ENCODE measurements at regions not wholly inside any gene's neighbourhood (a gene's known extent, or its start where the extent isn't known, plus 50 kb on each side); places are given as distances from the start of the nearest gene placed in this dataset.

DNA sequence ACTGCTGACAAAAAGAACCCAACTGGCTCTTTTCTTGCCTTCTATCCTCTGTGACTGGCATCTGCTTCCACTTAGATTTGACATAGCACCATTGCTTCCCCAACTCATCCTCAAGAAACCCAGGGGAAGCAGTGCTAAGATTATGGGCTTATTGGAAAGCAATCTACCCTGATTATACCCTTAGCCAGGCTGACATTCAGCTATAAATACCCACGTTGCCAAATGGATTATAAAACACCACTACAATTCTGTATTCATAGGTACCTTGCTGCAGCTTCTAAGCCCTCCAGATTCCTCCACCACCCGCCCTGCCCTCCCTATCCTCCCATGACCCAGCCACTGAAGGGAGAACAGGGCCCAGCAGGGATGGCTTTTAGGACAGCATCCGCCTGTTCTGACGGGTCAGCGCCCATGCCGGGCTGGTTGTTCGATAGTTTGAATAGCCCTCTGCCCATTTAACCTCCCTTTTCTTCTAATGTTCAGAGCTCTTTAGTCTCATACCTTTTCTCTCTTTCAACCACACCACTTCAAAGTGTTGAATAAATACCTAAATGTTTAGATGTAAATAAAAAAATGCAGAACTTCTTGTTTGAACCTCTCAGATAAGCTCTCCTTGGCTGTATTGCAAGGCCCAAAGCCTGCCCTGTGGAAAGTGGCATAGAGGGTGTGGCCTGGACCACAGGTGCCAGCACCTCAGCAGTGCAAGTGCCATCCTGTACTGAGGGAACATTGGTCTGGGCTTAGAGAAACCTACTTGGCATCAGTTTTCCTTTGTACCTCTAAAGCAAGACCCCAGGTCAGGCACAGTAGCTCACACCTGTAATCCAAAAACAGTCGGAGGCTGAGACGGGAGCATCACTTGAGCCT lies 86.6 kb upstream of the RGPD5 start:
- H3K4me3 ChIP-seq (ENCODE audit: low read depth, low read length): no peak overlapping the region
- DNase-seq (ENCODE audit: low read depth): no peak
- no peaks in the 10 kb centered on the region for H3K27me3 ChIP-seq (ENCODE audit: control insufficient read depth, insufficient read depth, low read length)
- TF ChIP-seq, protein P1, sequence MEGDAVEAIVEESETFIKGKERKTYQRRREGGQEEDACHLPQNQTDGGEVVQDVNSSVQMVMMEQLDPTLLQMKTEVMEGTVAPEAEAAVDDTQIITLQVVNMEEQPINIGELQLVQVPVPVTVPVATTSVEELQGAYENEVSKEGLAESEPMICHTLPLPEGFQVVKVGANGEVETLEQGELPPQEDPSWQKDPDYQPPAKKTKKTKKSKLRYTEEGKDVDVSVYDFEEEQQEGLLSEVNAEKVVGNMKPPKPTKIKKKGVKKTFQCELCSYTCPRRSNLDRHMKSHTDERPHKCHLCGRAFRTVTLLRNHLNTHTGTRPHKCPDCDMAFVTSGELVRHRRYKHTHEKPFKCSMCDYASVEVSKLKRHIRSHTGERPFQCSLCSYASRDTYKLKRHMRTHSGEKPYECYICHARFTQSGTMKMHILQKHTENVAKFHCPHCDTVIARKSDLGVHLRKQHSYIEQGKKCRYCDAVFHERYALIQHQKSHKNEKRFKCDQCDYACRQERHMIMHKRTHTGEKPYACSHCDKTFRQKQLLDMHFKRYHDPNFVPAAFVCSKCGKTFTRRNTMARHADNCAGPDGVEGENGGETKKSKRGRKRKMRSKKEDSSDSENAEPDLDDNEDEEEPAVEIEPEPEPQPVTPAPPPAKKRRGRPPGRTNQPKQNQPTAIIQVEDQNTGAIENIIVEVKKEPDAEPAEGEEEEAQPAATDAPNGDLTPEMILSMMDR (IDR thresholded peaks at IDR 0.05; ENCODE audit: insufficient read depth, low read length, poor library complexity, severe bottlenecking): no peak
- H3K36me3 ChIP-seq (ENCODE audit: control insufficient read depth, insufficient read depth, low read length): no peaks in the 10 kb centered on the region

- H3K4me3 ChIP-seq (ENCODE audit: low read depth, low read length): no peak overlapping the region
- TF ChIP-seq, protein P1 (IDR thresholded peaks at IDR 0.05; ENCODE audit: insufficient read depth, low read length, poor library complexity, severe bottlenecking): no peak
- no peaks in the 10 kb centered on the region for H3K27me3 ChIP-seq (ENCODE audit: control insufficient read depth, insufficient read depth, low read length)
- no peak for DNase-seq (ENCODE audit: low read depth)
- no peaks in the 10 kb centered on the region for H3K36me3 ChIP-seq (ENCODE audit: control insufficient read depth, insufficient read depth, low read length)
Observed at GRCh38 chr2:109710505-109711229, 83.4 kb upstream of the RGPD5 start.

GRCh38 chr2:109711230-109712122 lies 82.6 kb upstream of the RGPD5 start:
- Histone ChIP-seq H3K4me3 (ENCODE audit: low read depth, low read length) (no peak overlapping the region), H3K27me3 (ENCODE audit: control insufficient read depth, insufficient read depth, low read length) (no peaks in the 10 kb centered on the region), H3K36me3 (ENCODE audit: control insufficient read depth, insufficient read depth, low read length) (no peaks in the 10 kb centered on the region)
- TF ChIP-seq, protein P1 (IDR thresholded peaks at IDR 0.05; ENCODE audit: insufficient read depth, low read length, poor library complexity, severe bottlenecking): no peak
- DNase-seq (ENCODE audit: low read depth): no peak

GRCh38 chr2:109712123-109712449 lies 82.0 kb upstream of the RGPD5 start:
- Histone ChIP-seq H3K36me3 (ENCODE audit: control insufficient read depth, insufficient read depth, low read length) (no peaks in the 10 kb centered on the region), H3K27me3 (ENCODE audit: control insufficient read depth, insufficient read depth, low read length) (no peaks in the 10 kb centered on the region), H3K4me3 (ENCODE audit: low read depth, low read length) (no peak overlapping the region)
- TF ChIP-seq, protein P1 (IDR thresholded peaks at IDR 0.05; ENCODE audit: insufficient read depth, low read length, poor library complexity, severe bottlenecking): no peak
- DNase-seq (ENCODE audit: low read depth): no peak

- TF ChIP-seq, protein P1 (IDR thresholded peaks at IDR 0.05; ENCODE audit: insufficient read depth, low read length, poor library complexity, severe bottlenecking): no peak
- DNase-seq (ENCODE audit: low read depth): no peak
- Histone ChIP-seq H3K27me3 (ENCODE audit: control insufficient read depth, insufficient read depth, low read length) (no peaks in the 10 kb centered on the region), H3K4me3 (ENCODE audit: low read depth, low read length) (no peak overlapping the region), H3K36me3 (ENCODE audit: control insufficient read depth, insufficient read depth, low read length) (no peaks in the 10 kb centered on the region)
Observed at GRCh38 chr2:109712746-109713145, 81.4 kb upstream of the RGPD5 start.
